ENCODE measurements at regions not wholly inside any gene's neighbourhood (a gene's known extent, or its start where the extent isn't known, plus 50 kb on each side); places are given as distances from the start of the nearest gene placed in this dataset.
A peak's percentile ranks its signal among the peaks of the same experiment; 100 is the strongest.

DNA sequence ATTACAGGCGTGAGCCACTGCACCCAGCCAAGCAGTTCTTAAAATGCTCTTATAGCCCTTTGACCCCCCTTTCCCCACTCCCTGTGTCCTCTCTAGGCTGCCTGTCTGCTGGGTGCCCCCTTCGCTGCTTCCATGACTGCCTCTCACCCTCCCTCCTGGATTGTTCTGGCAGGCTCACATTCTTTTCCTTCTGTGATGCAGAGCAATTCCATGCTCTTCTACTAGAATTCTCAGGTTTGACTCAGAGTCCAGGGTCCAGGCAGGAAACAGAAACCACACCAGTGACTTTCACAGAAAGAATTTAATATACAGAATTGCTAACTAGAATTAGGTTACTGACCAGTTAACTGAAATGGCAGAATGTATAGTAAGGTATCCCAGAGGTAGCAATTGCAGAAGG, 244.8 kb downstream of the BAMBI start:
- no peak for DNase-seq (ENCODE audit: low read depth in 2 of 3, low spot score in 2 of 3)

DNA sequence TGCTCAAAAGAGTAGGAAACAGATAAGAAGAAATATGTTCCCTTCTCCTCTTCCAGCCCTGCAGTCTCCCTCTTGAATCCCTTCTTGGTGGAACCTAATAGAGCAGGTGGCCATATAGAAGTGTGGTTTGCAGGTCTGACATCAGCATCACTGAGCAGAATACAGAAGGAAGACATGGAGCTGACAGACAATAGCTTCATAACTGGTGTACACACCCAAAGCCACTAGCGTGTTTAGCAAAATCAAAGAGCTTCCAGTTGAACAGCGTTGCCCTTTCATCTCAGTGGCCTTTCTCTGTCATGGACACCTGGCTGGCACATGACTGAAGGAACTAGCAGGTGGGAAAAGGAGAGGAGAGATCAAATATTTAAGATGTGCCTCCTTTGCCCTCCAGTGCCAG, 245.5 kb downstream of the BAMBI start:
- DNase-seq (ENCODE audit: low read depth in 2 of 3, low spot score in 2 of 3), result no peak

DNA sequence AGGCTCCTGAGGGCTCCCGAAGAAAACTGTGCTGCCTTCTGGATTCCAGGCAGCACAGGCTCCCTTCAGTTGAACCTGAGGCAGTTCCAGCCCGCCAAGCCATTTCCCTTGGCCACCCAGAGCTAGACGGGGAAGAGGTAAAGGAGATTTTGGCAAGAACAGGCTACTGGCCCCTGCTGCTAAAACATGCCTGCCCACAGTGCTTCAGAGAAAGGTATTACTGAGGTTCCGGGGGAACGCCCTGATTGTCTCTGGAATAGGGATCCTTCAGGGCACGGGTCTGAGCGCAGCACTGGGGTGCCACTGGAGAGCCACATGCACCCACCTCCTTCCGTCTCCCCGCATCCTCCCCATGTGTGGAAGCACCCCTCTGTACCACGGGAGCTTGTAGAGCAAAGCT, 247.4 kb downstream of the BAMBI start:
- no peak for DNase-seq (ENCODE audit: low read depth in 2 of 3, low spot score in 2 of 3)

DNA sequence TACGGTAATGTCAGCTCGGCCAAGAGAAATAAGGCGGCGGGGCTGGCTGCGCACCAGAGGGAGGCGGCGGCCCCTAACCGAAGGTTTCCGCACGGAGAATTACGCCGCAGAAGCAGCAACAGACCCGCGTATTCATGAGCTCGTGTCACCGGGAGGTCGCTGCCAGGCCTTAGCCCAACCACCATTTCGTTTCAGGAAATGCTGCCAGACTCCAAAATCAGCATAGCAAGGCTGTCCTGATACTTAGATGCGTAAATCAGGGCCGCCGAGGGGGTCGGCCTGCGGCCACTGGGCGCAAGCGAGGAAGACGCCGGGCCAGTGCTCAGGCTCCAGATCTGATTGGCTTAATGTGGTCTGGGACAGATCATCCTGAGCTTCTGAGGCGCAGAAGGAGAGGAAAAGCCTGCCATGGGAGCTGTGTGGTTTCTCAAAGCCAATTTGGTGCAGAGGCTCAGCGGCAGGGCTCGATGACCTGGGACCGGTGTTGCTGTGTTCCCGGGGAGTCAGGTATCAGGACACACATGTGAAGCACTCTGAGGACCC, 247.9 kb downstream of the BAMBI start:
- peak in 1 of 3 donors; percentile 3 for DNase-seq (ENCODE audit: low read depth in 2 of 3, low spot score in 2 of 3)

DNA sequence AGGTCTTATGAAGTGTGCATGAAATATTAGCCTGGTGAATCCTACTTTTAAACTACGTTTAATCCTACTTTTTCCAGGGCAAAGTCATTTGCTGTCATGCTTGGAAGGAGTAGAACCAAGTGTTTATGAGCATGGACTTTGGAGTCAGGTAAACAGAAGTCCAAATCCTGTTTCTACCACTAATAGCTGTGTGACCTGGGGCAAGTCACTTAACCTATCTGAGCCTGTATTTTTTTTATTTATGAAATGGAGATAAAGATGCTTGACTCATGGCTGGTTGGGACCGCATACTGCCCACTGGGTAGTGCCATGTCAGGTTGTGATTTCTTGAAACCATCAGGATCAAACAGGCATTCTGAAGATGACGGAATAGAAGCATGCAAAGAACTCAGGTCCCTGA, 249.6 kb downstream of the BAMBI start:
- no peak for DNase-seq (ENCODE audit: low read depth in 2 of 3, low spot score in 2 of 3)

DNA sequence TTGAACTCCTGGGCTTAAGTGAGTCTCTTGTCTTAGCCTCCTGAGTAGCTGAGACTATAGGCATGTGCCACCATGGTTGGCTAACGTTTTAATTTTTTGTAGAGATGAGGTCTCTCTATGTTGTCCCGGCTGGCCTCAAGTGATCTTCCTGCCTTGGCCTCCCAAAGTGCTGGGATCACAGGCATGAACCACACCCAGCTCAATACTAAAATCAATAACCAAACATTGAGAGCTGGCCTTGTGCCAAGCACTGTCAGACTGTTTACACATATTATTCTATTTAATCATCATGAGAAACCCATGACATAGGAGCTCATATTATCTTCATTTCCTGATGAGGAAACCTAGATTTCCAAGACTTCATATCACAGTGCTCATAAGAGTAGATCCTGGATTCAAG, 251.2 kb downstream of the BAMBI start:
- no peak for DNase-seq (ENCODE audit: low read depth in 2 of 3, low spot score in 2 of 3)

DNA sequence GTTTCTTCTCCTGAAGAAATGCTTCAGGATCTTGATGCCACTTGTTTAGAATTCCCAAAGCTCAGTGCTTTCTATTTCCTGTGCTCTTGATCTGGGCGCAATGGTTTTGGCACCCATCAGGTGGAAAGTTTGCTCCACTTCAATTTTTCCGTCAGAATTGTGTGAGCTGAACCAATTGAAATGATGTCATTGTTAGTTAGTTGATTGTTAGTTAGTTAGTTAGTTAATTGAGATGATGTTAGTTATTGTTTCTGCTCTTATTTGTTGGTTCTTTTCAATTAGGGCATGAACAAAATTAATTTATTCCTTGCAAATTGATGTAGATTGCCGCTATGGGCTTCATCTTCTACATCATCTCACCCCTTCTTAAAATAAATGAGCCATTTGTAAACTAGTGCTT, 252.6 kb downstream of the BAMBI start:
- DNase-seq (ENCODE audit: low read depth in 2 of 3, low spot score in 2 of 3), result no peak

DNA sequence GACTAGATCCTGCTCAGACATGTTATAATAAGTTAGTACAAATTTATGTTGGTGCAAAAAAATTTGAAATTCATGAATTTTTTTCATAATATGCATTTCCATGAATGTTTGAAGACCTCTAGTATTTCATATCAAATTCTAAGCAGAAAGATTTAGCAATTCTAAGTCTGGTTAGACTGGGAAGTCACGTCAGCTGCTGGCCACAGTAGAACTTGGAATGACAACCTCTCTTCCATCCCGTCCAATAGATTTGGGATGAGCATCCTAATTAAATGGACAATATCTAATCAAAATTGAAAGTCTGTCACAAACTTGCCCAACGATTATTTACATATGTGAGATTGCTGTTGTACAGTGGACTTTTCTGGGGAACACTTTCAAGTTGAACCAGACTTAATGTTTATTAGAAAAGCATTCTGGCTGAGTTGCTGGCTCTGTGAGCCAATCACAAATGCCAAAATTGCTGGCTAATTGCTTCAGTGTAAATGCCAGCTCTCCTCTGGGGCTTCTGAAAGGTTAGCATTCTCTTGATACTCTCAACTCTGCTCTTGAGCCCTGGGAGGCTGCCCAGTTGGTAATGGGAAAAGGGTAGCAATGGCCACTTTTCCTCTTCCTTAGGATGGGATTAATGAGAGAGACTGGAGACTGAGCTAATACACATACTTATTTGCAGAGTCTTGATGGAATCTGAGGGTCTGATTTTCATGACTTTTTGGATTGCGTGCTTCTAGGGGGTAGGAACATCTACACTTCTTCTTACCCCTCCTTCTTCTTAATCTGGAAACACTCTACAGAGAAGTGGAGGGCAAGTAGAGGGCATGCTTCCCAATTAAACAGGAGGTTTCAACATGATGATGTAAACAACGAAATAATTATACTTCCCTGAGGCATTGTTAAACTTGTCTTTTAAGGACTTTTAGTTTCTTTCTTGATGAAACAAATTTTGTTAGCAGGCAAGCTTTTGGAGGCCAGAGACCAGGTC, 253.5 kb downstream of the BAMBI start:
- DNase-seq (ENCODE audit: low read depth in 2 of 3, low spot score in 2 of 3), result no peak

DNA sequence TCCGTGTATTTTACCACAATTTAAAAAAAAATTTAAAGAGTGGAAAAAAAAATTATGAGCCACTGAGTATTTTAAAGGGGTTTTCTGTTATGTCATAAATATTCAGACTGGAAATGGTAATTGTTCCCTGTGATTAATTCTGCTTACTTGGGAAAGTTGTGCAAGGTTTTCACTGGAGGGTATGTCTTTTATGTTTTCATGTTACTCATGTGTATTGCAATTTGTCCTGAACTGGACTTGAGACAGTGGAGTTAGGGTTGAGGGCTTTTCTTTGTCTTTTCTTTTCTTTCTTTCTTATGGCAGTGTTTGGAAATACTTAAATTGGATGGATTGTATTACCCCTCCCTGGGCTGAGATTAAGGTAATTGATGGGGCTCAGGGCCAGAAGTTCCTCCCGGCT, 257.7 kb downstream of the BAMBI start:
- no peak for DNase-seq (ENCODE audit: low read depth in 2 of 3, low spot score in 2 of 3)

DNA sequence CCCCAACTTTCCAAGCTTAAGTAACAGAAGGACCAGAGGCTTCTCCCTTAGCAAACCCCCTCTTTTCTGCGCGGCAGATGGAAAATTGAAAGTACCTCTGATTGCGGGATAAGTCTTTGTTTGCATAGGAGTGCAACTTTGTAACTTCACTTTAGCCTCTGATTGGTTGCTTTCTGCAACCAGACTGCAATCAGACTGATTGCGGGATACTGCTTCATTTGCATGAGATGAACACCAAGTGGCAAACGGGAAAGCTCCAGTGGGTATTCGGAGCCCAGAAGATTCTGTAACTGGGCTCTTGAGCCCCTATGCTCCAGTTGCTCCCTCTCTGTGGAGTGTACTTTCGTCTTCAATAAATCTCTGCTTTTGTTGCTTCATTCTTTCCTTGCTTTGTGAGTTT, 260.6 kb downstream of the BAMBI start:
- DNase-seq (ENCODE audit: low read depth in 2 of 3, low spot score in 2 of 3), result no peak

DNA sequence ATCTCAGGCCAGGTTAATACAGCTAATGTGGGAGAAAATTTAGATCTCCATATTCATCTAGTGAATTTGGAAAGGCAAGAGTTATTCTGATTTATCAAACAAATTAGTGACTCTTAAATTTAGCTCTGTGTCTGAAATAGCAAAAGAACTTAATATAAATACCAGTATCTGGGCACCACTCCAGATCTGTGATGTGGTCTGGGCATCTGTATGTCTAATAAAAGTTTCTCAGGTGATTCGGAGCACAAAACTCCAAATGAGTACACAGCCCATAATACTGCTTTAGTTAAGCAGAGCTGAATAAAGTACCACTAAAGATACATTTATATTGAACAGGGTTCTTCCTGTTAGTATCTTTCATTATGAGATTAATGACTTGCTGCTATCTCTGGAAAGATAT, 261.4 kb downstream of the BAMBI start:
- DNase-seq (ENCODE audit: low read depth in 2 of 3, low spot score in 2 of 3), result no peak

DNA sequence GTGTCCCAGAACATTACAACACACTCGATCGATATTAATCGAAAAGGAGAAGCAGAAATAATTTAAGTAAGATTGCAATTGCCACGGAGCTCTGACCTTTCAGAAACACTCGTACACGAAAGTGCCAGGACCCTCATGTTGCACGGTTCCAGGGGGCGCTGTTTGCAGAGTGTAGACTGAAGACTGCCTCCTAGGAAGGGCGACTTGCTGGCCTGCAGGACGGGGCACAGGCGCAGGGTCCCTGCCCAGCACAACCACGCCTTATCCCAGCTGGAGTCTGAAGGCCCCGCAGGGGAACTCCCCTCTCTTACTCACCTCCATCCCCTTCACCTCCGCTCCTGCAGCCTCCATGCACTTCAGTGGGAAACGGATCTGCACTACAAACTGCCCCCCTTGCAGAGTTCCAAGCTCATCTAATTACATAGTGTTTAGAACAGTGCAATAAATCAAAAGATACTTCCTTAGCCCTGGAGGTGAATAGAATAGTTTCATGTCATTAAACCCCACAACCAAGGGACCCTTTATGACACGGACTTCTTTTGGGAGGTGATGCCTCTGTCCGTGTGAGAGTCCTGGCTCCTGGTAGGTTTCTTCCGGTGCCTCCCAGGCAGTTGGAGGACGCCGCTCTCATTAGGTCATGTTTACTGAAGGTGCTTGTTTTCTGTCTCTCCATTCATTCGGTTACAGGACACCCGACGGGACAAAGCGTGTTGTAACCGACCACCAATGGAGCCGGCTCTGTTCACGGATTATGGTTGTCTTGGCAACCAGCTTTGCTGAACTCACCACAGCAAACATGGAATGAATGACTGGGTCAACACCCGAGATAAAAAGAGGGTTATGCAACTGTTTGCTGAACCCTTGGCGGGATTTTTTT, 262.2 kb downstream of the BAMBI start:
- DNase-seq (ENCODE audit: low read depth in 2 of 3, low spot score in 2 of 3), result peak in 1 of 3 donors; percentile 5

DNA sequence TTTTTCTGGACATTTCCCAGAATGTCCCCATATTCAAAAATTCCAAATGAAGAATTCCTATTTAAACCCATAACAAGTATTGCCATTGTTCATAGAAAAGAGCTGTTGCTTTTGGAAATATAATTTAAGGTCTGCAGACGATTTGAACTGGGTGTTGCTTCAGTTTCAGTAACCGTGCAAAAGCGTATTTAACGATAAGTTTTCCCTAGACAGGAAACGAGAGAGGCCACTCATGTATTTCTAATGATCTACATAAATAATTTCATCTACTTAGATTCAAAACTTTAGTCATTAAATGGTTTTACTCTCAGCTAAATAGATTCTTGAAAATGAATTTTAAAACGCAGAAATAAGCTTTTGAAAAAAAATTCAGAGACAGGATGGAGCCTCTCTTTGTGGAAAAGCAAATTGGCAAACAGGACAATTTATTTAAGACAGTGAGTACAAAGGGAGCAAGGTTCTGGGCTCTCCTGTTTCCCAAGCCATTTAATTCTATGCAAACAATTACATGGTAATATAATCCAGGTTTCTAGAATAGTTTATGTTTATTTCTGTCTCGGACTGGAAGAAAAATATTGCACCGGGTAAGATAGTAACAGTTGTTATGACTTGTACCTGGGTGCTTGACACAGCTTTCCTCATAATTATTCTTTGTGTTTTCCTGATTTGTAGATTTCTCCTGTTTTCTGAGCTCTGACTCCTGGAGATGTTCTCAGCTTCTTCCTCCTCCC, 263.0 kb downstream of the BAMBI start:
- no peak for DNase-seq (ENCODE audit: low read depth in 2 of 3, low spot score in 2 of 3)

DNA sequence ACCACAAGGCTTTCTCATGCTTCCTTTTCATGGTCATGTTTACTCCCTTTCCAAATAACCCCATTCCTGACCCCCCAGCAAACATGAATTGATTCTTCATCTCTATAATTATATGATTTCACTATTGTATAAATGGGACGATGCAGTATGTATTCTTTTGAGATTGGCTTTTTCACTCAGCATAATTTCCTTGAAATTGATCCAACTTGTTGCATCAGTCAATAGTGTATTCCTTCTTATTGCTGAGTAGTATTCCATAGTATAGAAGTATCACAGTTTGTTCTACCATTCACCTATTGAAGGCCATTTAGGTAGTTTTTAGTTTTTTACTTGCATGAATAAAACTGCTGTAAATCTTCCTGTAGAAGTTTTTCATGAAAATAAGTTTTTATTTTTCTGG, 264.7 kb downstream of the BAMBI start:
- no peak for DNase-seq (ENCODE audit: low read depth in 2 of 3, low spot score in 2 of 3)

DNA sequence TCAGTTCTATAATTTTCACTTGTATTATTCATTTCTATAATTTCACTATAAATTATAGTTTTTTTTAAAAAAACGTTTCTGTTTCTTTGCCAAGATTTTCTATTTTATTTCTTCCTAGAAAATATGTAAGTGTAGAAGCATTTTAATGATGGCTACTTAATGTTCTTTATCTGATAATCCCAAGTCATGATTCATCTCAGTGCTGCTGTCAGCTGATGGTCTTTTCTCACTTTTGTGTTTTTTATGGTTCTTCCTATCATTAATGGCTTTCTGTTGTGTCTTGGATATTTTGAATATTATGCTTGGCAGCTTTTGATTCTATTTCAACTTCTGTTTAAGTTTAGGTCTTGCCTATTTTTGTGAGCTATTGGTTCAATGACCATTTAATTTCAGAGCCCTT, 268.6 kb downstream of the BAMBI start:
- DNase-seq (ENCODE audit: low read depth in 2 of 3, low spot score in 2 of 3), result no peak

DNA sequence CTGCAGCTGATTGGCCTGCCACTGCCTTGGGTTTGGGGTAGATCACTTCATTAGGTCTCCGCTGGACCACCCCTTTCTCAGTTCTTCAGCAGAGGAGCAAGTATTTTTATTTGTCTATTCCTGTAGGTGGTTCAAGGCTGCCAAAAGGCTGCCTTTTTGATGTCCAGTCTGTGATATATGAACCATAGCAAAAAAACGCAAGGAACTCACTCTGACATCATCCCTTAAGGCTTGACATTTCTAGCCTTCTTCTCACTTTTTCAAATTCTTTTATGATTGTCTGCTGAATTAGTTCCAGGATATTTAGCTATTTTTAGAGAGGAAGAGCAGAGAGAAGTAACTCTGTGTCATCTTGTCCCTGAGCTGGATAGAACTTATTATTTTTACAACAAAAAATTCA, 269.2 kb downstream of the BAMBI start:
- no peak for DNase-seq (ENCODE audit: low read depth in 2 of 3, low spot score in 2 of 3)

DNA sequence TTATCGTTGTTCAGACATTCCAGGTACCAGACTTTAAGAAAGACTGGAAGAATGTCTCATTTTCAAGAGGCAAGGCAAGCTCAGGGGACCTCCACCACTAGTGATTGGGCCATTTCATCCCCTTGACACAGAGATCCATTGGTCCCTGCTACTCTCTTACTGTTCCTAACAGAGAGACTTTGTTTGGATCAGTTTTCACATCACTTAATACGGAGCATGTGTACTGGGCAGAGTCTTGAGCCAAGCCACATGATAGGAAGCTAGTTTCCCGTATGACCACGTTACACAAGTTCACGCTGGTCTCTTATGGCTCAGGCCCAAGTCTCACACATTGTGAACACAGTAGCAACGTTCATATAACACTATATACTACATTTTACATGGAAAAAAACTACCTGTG, 269.9 kb downstream of the BAMBI start:
- no peak for DNase-seq (ENCODE audit: low read depth in 2 of 3, low spot score in 2 of 3)

DNA sequence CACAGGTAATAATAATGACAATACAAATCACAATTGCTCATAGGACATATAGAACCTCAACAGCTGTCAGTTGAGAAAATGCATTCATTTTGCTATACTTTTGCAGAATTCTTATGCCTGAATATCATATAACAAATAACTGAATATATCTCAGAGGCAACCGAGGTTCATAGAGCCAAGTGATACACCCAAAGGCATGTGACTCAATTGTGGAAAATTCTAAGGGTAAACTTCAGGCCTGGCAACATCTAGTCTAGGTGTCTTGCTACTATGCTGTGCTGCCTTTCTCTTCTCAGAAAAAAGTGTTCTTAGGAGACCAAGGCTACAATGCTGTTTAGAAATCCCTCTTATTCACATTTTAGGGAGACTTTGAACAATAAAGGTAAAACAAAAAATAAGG, 270.7 kb downstream of the BAMBI start:
- no peak for DNase-seq (ENCODE audit: low read depth in 2 of 3, low spot score in 2 of 3)

DNA sequence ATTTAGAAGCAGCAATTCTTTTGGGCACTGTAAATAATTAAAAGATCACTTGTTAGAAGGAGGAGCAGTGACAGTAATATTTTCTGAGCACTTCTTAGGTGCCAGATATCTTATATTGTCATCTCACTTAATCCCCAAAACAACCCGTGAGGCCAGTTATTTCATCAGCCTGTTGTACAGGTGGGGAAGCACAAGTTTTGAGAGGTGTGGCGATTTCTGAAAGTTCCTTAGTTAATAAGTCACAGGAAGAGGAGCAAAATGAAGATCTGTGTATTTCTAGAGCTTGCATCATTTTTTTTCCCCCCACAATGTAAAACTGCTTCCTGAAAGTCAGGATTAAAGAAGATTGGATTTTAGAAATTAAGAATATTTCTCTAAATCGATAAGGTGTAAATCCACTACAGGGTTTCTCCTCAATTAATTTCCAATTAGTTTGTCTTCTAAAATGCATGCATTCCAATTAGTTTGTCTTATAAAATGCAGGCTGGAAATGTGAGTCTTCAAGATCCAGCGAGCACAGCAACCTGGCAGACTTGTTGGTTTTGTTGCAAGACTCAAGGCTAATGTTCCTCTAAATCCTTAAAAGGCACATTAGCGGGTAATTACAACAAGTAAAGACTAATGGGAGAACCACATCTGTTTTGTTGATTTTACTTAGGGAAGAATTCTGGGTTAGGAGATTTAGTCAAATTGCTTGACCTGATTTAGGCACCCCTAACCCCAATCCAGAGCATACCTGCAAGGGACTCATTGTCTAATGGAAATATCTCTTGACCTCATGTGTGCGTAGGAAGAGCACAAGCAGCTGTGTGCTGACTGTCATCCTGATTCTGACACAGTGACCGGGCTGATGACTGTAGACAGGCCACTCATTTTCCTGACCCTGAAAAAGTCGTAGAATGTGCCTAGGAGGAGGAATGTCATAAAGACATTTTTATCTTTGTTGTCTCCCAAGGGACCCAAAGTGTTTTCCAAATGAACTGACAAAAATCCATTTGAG, 272.0 kb downstream of the BAMBI start:
- DNase-seq (ENCODE audit: low read depth in 2 of 3, low spot score in 2 of 3), result no peak

DNA sequence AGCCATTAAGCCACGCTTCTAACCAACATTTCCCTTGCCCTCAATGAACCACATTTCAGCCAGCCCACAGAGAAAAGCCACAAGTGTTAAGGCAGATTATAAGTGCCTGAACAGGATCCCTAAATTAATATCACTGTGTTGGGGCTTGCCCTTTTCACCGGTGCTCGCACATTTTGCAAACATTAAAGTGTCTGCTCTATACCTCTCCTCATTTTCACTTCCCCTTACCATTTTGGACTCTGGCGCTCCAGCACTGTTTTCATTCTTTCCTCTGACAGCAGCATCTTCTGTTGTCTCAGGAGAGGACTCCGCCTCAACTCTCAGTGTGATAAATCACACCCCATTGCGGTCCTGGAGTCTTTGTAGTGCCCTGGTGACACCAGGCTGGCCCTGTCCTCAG, 274.2 kb downstream of the BAMBI start:
- no peak for DNase-seq (ENCODE audit: low read depth in 2 of 3, low spot score in 2 of 3)

Measured in hematopoietic multipotent progenitor cell (in vitro differentiated cells).